Epithelial cell of esophagus (primary cell): ENCODE measurements at regions not wholly inside any gene's neighbourhood (a gene's known extent, or its start where the extent isn't known, plus 50 kb on each side); places are given as distances from the start of the nearest gene placed in this dataset.

Source experiments
- DNase-seq: peaks from one replicate; pipeline ENCODE4 v3.0.0; 2010; ENCODE audit warnings: low read depth
- H3K4me3 ChIP-seq: 2 replicates; pipeline ENCODE4 v1.5.1; 2011; ENCODE audit warnings: mild to moderate bottlenecking, low read length, control low read depth
- TF ChIP-seq, protein P1 (sequence below): IDR thresholded peaks from 2 replicates; pipeline ENCODE4 v1.5.1; 2011; ENCODE audit warnings: low read depth, mild to moderate bottlenecking, low read length, control low read depth, inconsistent platforms; ENCODE audit not compliant: insufficient read depth; ENCODE audit errors: missing control alignments

DNA sequence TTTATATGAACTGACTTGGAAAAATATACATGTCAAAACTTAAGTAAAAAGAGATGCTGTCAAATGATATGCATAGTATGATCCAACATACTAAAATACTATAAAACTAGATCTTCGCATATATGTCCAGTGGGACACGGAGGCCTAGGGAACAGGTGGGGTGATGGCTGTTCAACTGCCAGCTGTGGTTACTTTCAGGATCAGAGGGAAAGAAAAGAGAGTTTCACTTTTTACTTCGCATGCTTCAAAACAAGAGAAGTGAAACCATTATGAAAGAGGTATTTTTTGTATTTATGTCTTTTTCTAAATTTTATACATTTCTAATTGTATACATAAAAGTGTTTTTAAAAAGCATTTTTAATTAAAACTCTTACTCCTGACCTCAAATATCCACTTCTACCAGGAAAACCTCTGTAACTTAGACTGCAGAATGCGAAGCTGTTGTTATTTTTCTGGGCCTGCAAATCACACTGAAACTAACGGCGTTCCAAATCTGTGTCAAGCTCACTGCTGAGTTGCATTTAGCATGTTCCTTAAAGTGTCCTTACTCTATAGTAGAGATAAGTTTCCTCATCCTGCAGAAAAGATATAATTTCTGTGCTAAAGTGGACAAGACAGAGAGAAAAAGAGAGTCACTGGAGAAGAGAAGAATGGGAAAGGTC lies 97.8 kb upstream of the SLC35G4 start:
- TF ChIP-seq, protein P1, sequence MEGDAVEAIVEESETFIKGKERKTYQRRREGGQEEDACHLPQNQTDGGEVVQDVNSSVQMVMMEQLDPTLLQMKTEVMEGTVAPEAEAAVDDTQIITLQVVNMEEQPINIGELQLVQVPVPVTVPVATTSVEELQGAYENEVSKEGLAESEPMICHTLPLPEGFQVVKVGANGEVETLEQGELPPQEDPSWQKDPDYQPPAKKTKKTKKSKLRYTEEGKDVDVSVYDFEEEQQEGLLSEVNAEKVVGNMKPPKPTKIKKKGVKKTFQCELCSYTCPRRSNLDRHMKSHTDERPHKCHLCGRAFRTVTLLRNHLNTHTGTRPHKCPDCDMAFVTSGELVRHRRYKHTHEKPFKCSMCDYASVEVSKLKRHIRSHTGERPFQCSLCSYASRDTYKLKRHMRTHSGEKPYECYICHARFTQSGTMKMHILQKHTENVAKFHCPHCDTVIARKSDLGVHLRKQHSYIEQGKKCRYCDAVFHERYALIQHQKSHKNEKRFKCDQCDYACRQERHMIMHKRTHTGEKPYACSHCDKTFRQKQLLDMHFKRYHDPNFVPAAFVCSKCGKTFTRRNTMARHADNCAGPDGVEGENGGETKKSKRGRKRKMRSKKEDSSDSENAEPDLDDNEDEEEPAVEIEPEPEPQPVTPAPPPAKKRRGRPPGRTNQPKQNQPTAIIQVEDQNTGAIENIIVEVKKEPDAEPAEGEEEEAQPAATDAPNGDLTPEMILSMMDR = no peak

DNA sequence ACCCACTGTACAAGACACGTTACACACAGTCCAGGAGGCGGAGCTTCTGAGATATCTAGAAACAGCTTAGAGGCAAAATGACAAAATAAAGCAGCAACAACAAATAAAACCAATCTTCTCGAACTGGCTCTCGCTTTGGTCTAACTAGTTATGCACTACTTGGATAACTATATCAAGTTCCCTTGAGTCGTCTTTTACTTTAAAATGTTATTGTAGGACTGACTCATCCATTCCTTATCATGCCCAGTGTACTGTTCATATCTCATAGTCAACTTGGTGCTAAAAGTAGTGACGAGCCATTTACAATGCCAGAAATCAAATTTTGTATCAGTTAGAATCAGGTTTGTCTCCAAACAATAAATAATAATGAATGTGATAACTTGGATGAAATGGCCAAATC lies 102.5 kb upstream of the SLC35G4 start:
- DNase-seq = no peak
- H3K4me3 ChIP-seq = no peak overlapping the region
- TF ChIP-seq, protein P1 = no peak

More for the DNA sequence above, 97.8 kb upstream of the SLC35G4 start:
- no peak overlapping the region for H3K4me3 ChIP-seq
- no peak for DNase-seq

DNA sequence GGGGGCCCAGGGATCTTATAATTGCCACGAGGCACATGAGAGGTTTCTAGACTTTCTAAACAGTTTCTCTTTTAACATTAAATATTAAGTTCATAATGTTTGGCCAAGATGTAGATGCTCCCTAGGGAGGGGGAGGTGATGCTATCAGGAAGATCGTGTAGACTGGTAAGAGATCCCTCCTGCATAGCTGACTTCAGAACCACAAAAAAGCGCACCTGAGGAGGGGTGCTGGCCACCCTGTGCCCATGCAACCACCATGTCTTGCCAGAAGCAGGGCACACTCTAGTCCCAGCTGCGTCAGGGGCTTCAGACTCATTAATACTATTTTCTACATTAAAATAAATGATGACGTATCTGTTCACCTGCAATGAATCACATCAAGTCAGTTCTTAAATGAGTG lies 103.4 kb upstream of the SLC35G4 start:
- TF ChIP-seq, protein P1 = no peak
- no peak for DNase-seq
- H3K4me3 ChIP-seq = no peak overlapping the region

DNA sequence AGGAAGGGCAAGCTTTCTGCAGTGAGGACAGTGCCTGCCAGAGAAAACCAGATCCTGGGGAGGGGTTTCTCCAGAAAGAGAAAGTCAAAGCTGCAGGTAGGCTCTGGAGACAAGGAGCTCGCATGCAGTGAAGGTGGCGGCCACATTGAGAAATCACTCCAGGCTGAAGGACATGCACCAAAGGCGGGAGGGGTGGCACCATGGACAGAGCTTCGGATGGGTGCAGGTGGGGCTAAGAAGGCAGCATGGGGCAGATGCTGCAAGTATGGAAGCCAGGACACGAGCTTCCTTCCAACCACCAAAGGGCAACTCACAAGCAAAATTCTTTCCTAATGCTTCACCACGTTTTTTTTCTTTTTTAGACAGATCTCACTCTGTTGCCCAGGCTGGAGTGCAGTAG lies 104.4 kb upstream of the SLC35G4 start:
- DNase-seq = no peak
- TF ChIP-seq, protein P1 = no peak

DNA sequence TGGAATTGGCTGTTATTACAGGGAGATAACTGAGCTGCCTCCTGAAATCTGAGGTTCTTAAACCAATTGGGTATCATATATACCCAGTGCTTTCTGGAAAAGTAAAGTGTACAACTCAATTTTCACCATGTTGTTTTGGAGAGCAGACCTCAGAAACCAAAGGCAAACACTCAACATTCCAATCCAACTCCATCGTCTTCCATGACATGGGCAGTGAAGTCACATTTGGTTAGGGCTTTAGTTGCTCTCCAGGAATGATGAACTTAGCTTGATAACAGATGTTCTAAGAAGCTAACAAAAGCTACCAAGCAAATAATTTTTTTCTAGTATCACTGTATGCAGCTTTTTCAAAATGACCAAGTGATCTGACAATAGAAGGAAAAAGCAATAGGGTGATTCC lies 107.0 kb upstream of the SLC35G4 start:
- H3K4me3 ChIP-seq = no peak overlapping the region
- TF ChIP-seq, protein P1 = no peak
- no peak for DNase-seq

More for the DNA sequence above, 104.4 kb upstream of the SLC35G4 start:
- H3K4me3 ChIP-seq = no peak overlapping the region

DNA sequence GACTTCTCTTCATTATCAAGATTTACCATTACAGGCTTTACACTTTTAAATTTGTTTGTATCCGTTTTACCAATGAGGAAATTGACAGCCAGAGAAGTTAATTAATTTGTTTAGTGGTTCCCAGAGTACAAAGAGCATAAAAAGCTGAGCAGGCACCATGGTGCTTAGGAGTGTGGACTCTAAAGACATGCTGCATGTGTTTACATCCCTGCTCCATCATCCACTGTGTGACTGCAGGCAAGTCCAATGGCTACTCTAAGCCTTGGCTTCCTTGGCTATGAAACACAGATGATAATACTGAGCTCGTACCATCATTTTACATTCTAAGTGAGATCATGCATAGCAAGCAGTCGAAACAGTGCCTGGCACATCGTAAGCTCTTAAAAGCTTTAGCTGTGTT lies 108.0 kb upstream of the SLC35G4 start:
- H3K4me3 ChIP-seq = no peak overlapping the region
- TF ChIP-seq, protein P1 = no peak
- DNase-seq = no peak
